ENCODE measurements at regions not wholly inside any gene's neighbourhood (a gene's known extent, or its start where the extent isn't known, plus 50 kb on each side); places are given as distances from the start of the nearest gene placed in this dataset.

DNA sequence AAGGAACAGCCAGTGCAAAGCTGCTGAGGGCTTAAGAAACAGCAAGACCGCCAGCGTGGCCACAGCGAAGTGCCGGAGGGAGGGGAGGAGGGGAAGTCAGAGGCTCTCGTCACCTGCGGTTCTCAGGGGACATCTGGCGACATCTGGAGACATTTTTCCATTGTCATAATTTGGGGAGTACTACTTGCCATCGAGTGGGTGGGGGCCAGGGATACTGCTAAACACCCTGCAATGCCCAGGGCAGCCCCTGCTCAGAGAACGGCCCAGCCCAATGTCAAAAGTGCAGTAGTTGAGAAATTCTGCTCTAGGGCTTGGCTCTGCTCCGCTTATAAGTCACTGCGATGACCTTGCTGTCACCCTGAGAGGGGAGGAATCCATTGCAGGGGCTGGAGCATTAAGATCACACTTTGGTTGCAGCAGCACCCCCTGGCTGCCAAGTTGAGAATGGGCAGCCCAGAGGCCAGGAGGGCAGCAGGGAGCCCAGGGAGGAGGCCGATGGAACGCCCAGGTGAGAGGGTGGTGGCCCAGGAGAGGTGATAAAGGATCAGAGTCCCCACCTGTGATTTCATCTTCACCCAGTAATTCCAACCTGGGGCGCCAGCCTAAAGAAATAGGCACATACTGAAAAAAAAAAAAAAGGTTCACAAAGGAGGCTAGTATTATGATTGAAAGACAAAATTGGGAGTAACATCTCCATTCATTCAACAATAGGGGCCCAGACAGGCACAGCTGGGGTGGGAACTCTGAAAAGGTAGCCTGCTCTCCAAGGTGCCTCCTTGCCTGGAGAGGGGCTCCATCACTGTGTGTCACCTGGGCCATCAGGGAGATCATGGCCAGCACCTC, 218.2 kb downstream of the BMP7 start:
- Histone ChIP-seq H3K9ac (ENCODE audit: low read depth, low read length) (no peak overlapping the region), H3K9me3 (ENCODE audit: insufficient read depth, low read depth, low read length) (peaks cover 5% of the 10 kb centered on the region; the same call in 1 of the 2 replicates), H3K27me3 (ENCODE audit: insufficient read depth, low read length) (no peaks in the 10 kb centered on the region), H3K4me1 (ENCODE audit: insufficient read depth, low read length) (no peaks in the 10 kb centered on the region), H3K36me3 (ENCODE audit: insufficient read depth, low read length) (no peaks in the 10 kb centered on the region), H3K4me3 (ENCODE audit: low read length) (no peak overlapping the region), H3K27ac (ENCODE audit: low read depth, low read length) (no peak overlapping the region)
- 62% methylated on average over 13 of the region's 14 CpGs for WGBS

DNA sequence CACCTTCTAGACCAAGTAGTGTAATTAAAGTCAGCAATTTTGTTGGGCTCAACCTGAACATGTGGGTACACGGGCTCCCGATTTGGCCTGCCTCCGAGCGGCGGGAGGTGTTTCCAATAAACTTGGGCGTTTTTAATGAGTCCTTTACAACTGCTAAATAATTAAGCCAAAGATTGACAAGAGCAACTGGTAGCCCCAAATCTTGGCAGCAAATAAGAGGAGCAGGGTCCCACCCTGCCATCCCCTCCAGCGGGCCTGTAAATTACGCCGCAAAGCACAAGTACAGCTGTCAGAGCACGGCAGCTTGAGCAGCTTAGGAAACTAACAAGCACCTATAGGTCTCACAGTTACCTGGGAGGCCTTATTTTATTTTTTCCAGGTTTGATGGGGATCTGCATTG, 217.1 kb downstream of the BMP7 start:
- Histone ChIP-seq H3K9ac (ENCODE audit: low read depth, low read length) (no peak overlapping the region), H3K27me3 (ENCODE audit: insufficient read depth, low read length) (no peaks in the 10 kb centered on the region), H3K36me3 (ENCODE audit: insufficient read depth, low read length) (no peaks in the 10 kb centered on the region), H3K4me1 (ENCODE audit: insufficient read depth, low read length) (no peaks in the 10 kb centered on the region), H3K9me3 (ENCODE audit: insufficient read depth, low read depth, low read length) (peaks cover 5% of the 10 kb centered on the region; the same call in 1 of the 2 replicates), H3K4me3 (ENCODE audit: low read length) (no peak overlapping the region), H3K27ac (ENCODE audit: low read depth, low read length) (no peak overlapping the region)
- 97% methylated on average over 10 of the region's 10 CpGs for WGBS

DNA sequence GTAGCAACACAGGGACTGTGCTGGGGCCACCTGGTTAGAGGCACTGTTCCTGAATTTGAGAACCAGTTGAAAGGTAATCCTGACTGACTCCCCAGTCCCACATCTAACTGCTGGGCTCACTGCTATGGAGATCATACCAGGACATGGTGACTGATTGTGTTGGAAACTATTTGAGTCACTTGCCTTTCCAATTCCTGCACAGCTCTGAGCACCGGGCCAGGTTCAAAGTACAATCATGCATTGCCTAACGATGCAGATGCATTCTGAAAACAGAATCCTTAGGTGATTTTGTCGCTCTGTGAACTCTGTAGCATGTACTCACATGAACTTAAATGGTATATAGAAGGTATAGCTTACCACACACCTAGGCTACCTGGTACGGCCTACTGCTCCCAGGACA, 215.3 kb downstream of the BMP7 start:
- WGBS, result 96% methylated on average over 4 of the region's 4 CpGs
- H3K9me3 ChIP-seq (ENCODE audit: insufficient read depth, low read depth, low read length), result peaks cover 5% of the 10 kb centered on the region; the same call in 1 of the 2 replicates
- no peaks in the 10 kb centered on the region for H3K36me3 ChIP-seq (ENCODE audit: insufficient read depth, low read length)
- H3K27ac ChIP-seq (ENCODE audit: low read depth, low read length), result no peak overlapping the region
- H3K4me3 ChIP-seq (ENCODE audit: low read length), result no peak overlapping the region
- H3K4me1 ChIP-seq (ENCODE audit: insufficient read depth, low read length), result no peaks in the 10 kb centered on the region
- H3K27me3 ChIP-seq (ENCODE audit: insufficient read depth, low read length), result no peaks in the 10 kb centered on the region
- no peak overlapping the region for H3K9ac ChIP-seq (ENCODE audit: low read depth, low read length)

DNA sequence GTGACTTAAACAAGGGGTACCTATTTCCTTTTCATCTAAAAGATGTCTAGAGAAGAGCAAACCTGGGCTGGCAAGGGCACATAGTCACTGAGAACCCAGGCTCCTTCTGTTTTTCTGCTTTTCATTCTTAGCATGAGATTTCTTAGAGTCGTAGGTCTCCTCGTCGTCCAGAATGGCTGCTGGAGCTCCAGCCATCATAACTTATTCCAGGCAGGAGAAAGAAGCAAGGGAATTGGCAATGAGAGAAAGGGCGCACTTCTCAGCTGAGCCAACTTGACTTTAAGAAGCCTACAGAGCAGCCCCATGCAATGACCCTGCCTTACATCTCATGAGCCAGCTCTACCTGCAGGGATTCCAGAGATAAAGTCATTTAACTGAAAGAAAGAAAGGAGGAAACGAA, 213.4 kb downstream of the BMP7 start:
- H3K36me3 ChIP-seq (ENCODE audit: insufficient read depth, low read length), result no peaks in the 10 kb centered on the region
- H3K27me3 ChIP-seq (ENCODE audit: insufficient read depth, low read length), result no peaks in the 10 kb centered on the region
- WGBS, result 97% methylated on average over 5 of the region's 5 CpGs
- H3K4me1 ChIP-seq (ENCODE audit: insufficient read depth, low read length), result peaks cover 3% of the 10 kb centered on the region; the same call in 1 of the 2 replicates
- H3K27ac ChIP-seq (ENCODE audit: low read depth, low read length), result no peak overlapping the region
- no peak overlapping the region for H3K9ac ChIP-seq (ENCODE audit: low read depth, low read length)
- H3K9me3 ChIP-seq (ENCODE audit: insufficient read depth, low read depth, low read length), result peaks cover 5% of the 10 kb centered on the region; the same call in 1 of the 2 replicates
- H3K4me3 ChIP-seq (ENCODE audit: low read length), result no peak overlapping the region

DNA sequence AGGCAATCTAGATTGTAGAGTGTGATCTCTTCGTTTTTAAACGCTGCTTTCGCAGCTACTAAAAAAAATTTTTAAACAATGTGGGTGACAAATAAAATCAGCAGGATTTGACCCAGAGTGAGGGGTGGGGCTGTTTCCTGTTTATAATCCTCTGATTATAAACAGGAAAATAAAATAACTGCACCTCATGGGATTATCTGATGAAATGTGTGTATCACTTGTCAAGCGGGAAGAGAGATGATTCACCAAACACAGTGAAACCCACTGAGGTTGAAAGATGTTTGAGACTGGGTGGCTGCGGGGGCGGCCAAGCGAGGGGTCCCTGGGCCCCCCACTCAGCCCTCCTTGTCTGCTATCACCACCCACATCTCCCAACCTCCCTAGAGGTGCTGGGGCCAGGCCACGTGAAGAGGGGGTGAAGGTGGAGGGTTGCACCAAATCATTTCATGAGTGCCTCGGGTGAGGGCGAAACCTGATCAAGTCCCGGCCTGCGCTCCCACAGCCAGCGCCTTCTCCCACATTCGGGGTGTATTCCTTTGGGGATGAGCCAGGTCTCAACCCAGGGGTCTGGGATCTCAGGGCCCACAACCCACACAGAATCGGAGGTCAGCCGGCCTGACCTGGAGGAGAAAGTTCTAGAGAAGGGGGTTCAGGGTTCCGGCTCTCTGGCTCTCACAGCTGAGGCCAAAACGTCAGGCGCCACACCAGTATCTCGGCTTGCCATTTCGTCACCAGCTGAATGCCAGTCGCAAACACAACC, 212.5 kb downstream of the BMP7 start:
- WGBS, result 90% methylated on average over 22 of the region's 22 CpGs
- Histone ChIP-seq H3K36me3 (ENCODE audit: insufficient read depth, low read length) (no peaks in the 10 kb centered on the region), H3K27me3 (ENCODE audit: insufficient read depth, low read length) (no peaks in the 10 kb centered on the region), H3K27ac (ENCODE audit: low read depth, low read length) (no peak overlapping the region), H3K9me3 (ENCODE audit: insufficient read depth, low read depth, low read length) (peaks cover 5% of the 10 kb centered on the region; the same call in 1 of the 2 replicates), H3K9ac (ENCODE audit: low read depth, low read length) (no peak overlapping the region), H3K4me1 (ENCODE audit: insufficient read depth, low read length) (peaks cover 3% of the 10 kb centered on the region; the same call in 1 of the 2 replicates), H3K4me3 (ENCODE audit: low read length) (no peak overlapping the region)

DNA sequence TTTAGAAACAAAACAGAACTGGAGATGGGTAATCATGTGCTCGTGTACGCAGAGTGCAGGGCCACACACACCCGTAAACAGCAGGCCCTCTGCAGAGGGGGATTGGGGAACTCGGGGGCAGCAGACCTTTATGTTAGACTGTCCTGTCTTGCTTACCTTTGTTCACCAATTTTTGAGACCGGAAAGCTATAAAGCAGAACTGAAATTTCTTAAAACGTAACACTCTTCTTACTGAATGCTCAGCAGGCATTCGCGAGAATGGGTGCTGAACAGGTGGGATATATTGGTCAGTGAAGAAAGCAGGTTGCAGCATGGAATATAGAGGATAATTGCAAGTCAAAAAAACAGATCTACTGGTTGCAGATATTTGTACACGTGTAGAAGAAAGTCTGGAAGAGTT, 211.1 kb downstream of the BMP7 start:
- peaks cover 5% of the 10 kb centered on the region; the same call in 1 of the 2 replicates for H3K9me3 ChIP-seq (ENCODE audit: insufficient read depth, low read depth, low read length)
- peaks cover 3% of the 10 kb centered on the region; the same call in 1 of the 2 replicates for H3K4me1 ChIP-seq (ENCODE audit: insufficient read depth, low read length)
- no peak overlapping the region for H3K4me3 ChIP-seq (ENCODE audit: low read length)
- 94% methylated on average over 9 of the region's 9 CpGs for WGBS
- no peak overlapping the region for H3K9ac ChIP-seq (ENCODE audit: low read depth, low read length)
- H3K27ac ChIP-seq (ENCODE audit: low read depth, low read length), result no peak overlapping the region
- H3K27me3 ChIP-seq (ENCODE audit: insufficient read depth, low read length), result no peaks in the 10 kb centered on the region
- H3K36me3 ChIP-seq (ENCODE audit: insufficient read depth, low read length), result no peaks in the 10 kb centered on the region

DNA sequence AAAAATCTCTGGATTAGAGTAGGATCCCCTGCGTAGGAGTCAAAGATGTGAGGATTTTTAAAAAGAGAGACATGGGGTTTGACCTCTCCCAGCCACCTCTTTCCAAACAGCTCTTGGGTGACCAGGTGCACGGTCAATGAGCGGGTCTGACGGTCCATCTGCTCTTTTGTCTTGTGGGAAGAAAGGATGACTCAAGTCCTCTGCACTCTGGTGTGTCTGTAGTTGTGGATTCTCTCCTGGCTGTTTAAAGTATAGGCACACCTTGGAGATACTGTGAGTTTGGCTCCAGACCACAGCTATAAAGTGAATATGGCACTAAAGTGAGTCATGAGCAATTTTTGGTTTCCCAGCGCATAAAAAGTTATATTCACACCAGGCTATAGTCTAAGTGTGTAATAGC, 209.8 kb downstream of the BMP7 start:
- Histone ChIP-seq H3K9me3 (ENCODE audit: insufficient read depth, low read depth, low read length) (peaks cover 5% of the 10 kb centered on the region; the same call in 1 of the 2 replicates), H3K4me3 (ENCODE audit: low read length) (no peak overlapping the region), H3K27me3 (ENCODE audit: insufficient read depth, low read length) (no peaks in the 10 kb centered on the region), H3K9ac (ENCODE audit: low read depth, low read length) (no peak overlapping the region), H3K27ac (ENCODE audit: low read depth, low read length) (no peak overlapping the region), H3K4me1 (ENCODE audit: insufficient read depth, low read length) (peaks cover 3% of the 10 kb centered on the region; the same call in 1 of the 2 replicates), H3K36me3 (ENCODE audit: insufficient read depth, low read length) (no peaks in the 10 kb centered on the region)
- 91% methylated on average over 4 of the region's 5 CpGs for WGBS

DNA sequence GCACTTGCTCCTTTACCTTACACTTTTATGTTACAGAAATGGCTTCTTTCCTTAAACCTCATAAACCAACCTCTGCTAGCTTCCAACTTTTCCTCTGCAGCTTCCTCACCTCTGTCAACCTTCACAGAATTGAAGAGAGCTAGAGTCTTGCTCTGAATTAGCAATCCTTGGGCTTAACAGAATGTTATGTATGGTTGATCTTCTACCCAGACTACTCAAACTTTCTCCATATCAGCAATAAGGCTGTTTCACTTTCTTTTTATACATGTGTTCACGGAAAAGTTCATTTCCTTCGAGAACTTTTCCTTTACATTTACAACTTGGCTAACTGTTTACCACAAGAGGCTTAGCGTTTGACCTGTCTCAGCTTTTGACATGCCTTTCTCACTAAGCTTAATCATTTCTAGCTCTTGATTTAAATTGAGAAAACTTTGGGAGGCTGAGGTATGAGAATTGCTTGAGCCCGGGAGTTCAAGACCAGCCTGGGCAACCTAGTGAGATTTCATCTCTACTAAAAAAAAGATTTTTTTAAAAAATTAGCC, 207.3 kb downstream of the BMP7 start:
- Histone ChIP-seq H3K4me3 (ENCODE audit: low read length) (no peak overlapping the region), H3K27me3 (ENCODE audit: insufficient read depth, low read length) (no peaks in the 10 kb centered on the region), H3K4me1 (ENCODE audit: insufficient read depth, low read length) (peaks cover 3% of the 10 kb centered on the region; the same call in 1 of the 2 replicates), H3K36me3 (ENCODE audit: insufficient read depth, low read length) (no peaks in the 10 kb centered on the region), H3K27ac (ENCODE audit: low read depth, low read length) (no peak overlapping the region), H3K9me3 (ENCODE audit: insufficient read depth, low read depth, low read length) (no peaks in the 10 kb centered on the region), H3K9ac (ENCODE audit: low read depth, low read length) (no peak overlapping the region)
- WGBS, result 88% methylated on average over 4 of the region's 4 CpGs

DNA sequence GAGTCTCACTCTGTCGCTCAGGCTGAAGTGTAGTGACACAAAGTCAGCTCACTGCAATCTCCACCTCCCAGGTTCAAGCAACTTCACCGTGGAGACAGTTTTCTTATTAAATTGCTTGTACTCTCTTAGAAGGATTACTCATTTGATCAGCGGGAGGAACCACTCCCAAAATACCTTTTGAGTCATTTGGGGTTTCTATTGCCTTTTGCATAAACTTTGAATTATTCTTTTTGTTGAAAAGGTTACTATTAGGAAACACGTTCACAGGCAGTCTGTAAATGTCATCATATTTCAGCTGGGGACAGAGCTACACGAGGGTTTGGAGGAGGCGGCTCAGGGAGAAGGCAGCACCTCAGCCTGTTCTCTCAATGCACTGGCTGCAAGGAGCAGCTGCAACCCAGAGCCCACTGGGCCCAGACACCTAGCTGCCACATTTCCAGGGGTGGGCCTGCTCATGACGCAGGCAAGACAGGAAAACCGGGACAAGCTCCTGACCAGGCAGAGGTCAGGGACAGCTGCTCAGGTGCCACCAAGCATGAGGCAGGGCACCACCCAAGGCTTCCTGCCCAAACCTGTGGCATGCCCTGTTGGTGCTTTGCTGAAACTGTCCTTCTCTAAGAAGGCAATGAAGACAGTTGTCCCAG, 205.9 kb downstream of the BMP7 start:
- Histone ChIP-seq H3K9me3 (ENCODE audit: insufficient read depth, low read depth, low read length) (no peaks in the 10 kb centered on the region), H3K4me1 (ENCODE audit: insufficient read depth, low read length) (peaks cover 9% of the 10 kb centered on the region; the same call in 1 of the 2 replicates), H3K36me3 (ENCODE audit: insufficient read depth, low read length) (no peaks in the 10 kb centered on the region), H3K9ac (ENCODE audit: low read depth, low read length) (no peak overlapping the region), H3K27ac (ENCODE audit: low read depth, low read length) (no peak overlapping the region), H3K4me3 (ENCODE audit: low read length) (no peak overlapping the region), H3K27me3 (ENCODE audit: insufficient read depth, low read length) (no peaks in the 10 kb centered on the region)
- 91% methylated on average over 8 of the region's 8 CpGs for WGBS

DNA sequence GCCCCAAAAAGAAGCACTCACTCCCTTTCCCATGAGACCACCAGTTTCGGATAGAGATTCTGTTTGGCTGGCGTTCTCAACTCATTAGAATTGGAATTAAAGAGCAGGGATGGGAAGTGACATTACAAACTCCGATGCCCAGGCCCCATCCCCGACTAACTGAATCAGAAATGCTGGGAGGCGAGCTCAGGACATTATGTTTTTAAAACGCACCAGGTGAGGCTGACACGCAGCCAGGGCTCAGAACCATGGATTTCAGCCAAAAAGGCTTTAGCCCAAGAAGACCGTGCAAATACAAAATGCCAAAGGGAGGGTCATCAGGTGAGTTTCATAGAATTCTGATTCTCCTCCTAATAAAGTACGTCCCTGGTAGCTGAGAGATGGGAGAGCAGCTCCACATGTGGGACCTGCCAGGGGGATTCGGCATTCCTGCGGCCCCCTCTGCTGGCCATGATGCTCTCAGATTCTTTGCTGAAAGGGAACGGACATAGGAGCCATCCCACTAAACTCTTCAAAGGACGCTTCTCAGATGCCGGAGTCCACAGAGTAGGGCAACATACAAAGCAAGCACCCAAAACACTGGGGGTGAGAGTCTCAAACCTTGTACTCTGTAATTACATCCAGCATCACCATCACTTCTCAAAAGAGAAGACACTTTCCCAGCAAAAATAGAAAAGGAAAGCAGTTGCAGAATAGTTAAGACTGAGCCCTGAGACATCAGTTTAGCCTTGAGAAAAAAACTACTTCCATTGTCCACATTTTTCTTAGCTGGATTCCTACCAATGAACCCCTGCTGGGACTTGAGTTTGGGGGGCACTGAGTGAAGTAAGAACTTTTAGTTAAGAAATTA, 205.2 kb downstream of the BMP7 start:
- Histone ChIP-seq H3K27me3 (ENCODE audit: insufficient read depth, low read length) (no peaks in the 10 kb centered on the region), H3K4me1 (ENCODE audit: insufficient read depth, low read length) (peaks cover 16% of the 10 kb centered on the region; the same call in 1 of the 2 replicates), H3K4me3 (ENCODE audit: low read length) (no peak overlapping the region), H3K9me3 (ENCODE audit: insufficient read depth, low read depth, low read length) (no peaks in the 10 kb centered on the region), H3K27ac (ENCODE audit: low read depth, low read length) (no peak overlapping the region), H3K36me3 (ENCODE audit: insufficient read depth, low read length) (no peaks in the 10 kb centered on the region), H3K9ac (ENCODE audit: low read depth, low read length) (no peak overlapping the region)
- WGBS, result 53% methylated on average over 14 of the region's 14 CpGs
